NB4 (cell line): ENCODE measurements at regions not wholly inside any gene's neighbourhood (a gene's known extent, or its start where the extent isn't known, plus 50 kb on each side); places are given as distances from the start of the nearest gene placed in this dataset.

Experiments used
- CTCF ChIP-seq: IDR thresholded peaks from one replicate; pipeline ENCODE4 v1.5.1; 2012; ENCODE audit warnings: low read depth, low read length
- MAX ChIP-seq: IDR thresholded peaks from 2 replicates; pipeline ENCODE4 v1.6.1; 2011; ENCODE audit warnings: low read depth, low read length
- MYC ChIP-seq: IDR thresholded peaks from 2 replicates; pipeline ENCODE4 v1.6.1; 2011; ENCODE audit warnings: low read depth, low read length
- POLR2A ChIP-seq: IDR thresholded peaks from 2 replicates; pipeline ENCODE4 v1.6.1; 2011; ENCODE audit warnings: mild to moderate bottlenecking; ENCODE audit not compliant: insufficient read length; ENCODE audit errors: extremely low read depth

- TF ChIP-seq CTCF (no peak), POLR2A (no peak), MYC (no peak), MAX (no peak)
Observed at GRCh38 chr10:117677239-117677638, 134.7 kb downstream of the EMX2 start.
